CD14-positive monocyte (primary cell): ENCODE measurements at regions not wholly inside any gene's neighbourhood (a gene's known extent, or its start where the extent isn't known, plus 50 kb on each side); places are given as distances from the start of the nearest gene placed in this dataset.

Source experiments
- DNase-seq, 3 donors: peaks; one replicate each; pipeline ENCODE4 v3.0.0-alpha.2; 2011 to 2022
- H2AFZ ChIP-seq: 2 replicates; pipeline ENCODE4 v1.6.0; 2012; ENCODE audit warnings: mild to moderate bottlenecking, low read depth, low read length, inconsistent platforms; ENCODE audit not compliant: insufficient read depth, poor library complexity, severe bottlenecking
- H3K27ac ChIP-seq, 2 donors: 1 replicate in 1 of 2; 2 replicates in 1 of 2; pipeline ENCODE4 v1.5.1; 2012 to 2013; ENCODE audit warnings: low read length in 2 of 2, control low read depth in 1 of 2, inconsistent platforms in 1 of 2, low read depth in 1 of 2, mild to moderate bottlenecking in 1 of 2
- H3K27me3 ChIP-seq, 2 donors: one replicate each; pipeline versions ENCODE4 v1.6.0 to v1.6.1; 2011 to 2013; ENCODE audit warnings: low read length in 2 of 2; ENCODE audit not compliant: control insufficient read depth in 2 of 2, insufficient read depth in 2 of 2
- H3K36me3 ChIP-seq, 2 donors: replicated peaks in 1 of 2; 1 replicate in 1 of 2; 2 replicates in 1 of 2; pipeline versions ENCODE4 v1.5.1 to v1.6.1; 2012 to 2013; ENCODE audit warnings: low read length in 2 of 2, control low read depth in 1 of 2, inconsistent platforms in 1 of 2, mild to moderate bottlenecking in 1 of 2; ENCODE audit not compliant: insufficient read depth in 2 of 2, control insufficient read depth in 1 of 2
- H3K4me1 ChIP-seq, 2 donors: 1 replicate in 1 of 2; 2 replicates in 1 of 2; pipeline versions ENCODE4 v1.5.1 to v1.6.1; 2012 to 2013; ENCODE audit warnings: low read length in 2 of 2, control low read depth in 1 of 2, inconsistent platforms in 1 of 2, mild to moderate bottlenecking in 1 of 2, moderate library complexity in 1 of 2; ENCODE audit not compliant: insufficient read depth in 2 of 2, control insufficient read depth in 1 of 2
- H3K4me2 ChIP-seq: replicated peaks from 2 replicates; pipeline ENCODE3; 2012; ENCODE audit warnings: low read length, moderate library complexity, mild to moderate bottlenecking; ENCODE audit not compliant: poor library complexity, severe bottlenecking; ENCODE audit errors: extremely low read depth
- H3K4me3 ChIP-seq, 3 experiments: fragments of 200-600 bp in 1 of 3; sonication (generic) in 1 of 3; replicated peaks in 1 of 3; 1 replicate in 2 of 3; 2 replicates in 1 of 3; pipeline ENCODE4 v1.5.1; 2011 to 2013; ENCODE audit warnings: low read length in 3 of 3, mild to moderate bottlenecking in 3 of 3, control low read depth in 2 of 3, low read depth in 2 of 3, inconsistent platforms in 1 of 3, moderate library complexity in 1 of 3
- H3K79me2 ChIP-seq: 2 replicates; pipeline ENCODE4 v1.6.0; 2012; ENCODE audit warnings: mild to moderate bottlenecking, control low read depth, inconsistent platforms, low read length, moderate library complexity; ENCODE audit not compliant: insufficient read depth
- H3K9ac ChIP-seq: 2 replicates; pipeline ENCODE4 v1.6.0; 2017; ENCODE audit warnings: low read length, mild to moderate bottlenecking; ENCODE audit not compliant: insufficient read depth, poor library complexity, severe bottlenecking
- H3K9me3 ChIP-seq, 2 donors: replicated peaks in 1 of 2; 1 replicate in 1 of 2; 2 replicates in 1 of 2; pipeline versions ENCODE4 v1.5.1 to v1.6.1; 2012 to 2013; ENCODE audit warnings: low read length in 2 of 2, control low read depth in 1 of 2; ENCODE audit not compliant: control insufficient read depth in 1 of 2, insufficient read depth in 1 of 2
- H4K20me1 ChIP-seq: 2 replicates; pipeline ENCODE4 v1.6.0; 2012; ENCODE audit warnings: mild to moderate bottlenecking, low read length, control low read depth, moderate library complexity; ENCODE audit not compliant: insufficient read depth
- H3K27ac Mint-ChIP-seq, 7 donors: one replicate each; pipeline ENCODE4 v1.8.0; 2020; ENCODE audit warnings: mild to moderate bottlenecking in 7 of 7, mixed read lengths in 7 of 7, moderate library complexity in 6 of 7, inconsistent platforms in 2 of 7
- H3K27me3 Mint-ChIP-seq, 3 donors: one replicate each; pipeline ENCODE4 v1.8.0; 2021 to 2022; ENCODE audit warnings: low read depth in 3 of 3, mild to moderate bottlenecking in 3 of 3, mixed read lengths in 3 of 3, moderate library complexity in 3 of 3, inconsistent platforms in 1 of 3
- H3K36me3 Mint-ChIP-seq, 2 donors: one replicate each; pipeline ENCODE4 v1.8.0; 2020; ENCODE audit warnings: mixed read lengths in 2 of 2, inconsistent platforms in 1 of 2, mild to moderate bottlenecking in 1 of 2
- H3K4me1 Mint-ChIP-seq: one replicate; pipeline ENCODE4 v1.8.0; 2020; ENCODE audit warnings: mild to moderate bottlenecking, mixed read lengths
- H3K4me3 Mint-ChIP-seq, 2 donors: one replicate each; pipeline ENCODE4 v1.8.0; 2020; ENCODE audit warnings: mild to moderate bottlenecking in 2 of 2, mixed read lengths in 2 of 2, moderate library complexity in 1 of 2
- H3K9me3 Mint-ChIP-seq, 7 donors: one replicate each; pipeline ENCODE4 v1.8.0; 2020 to 2022; ENCODE audit warnings: mixed read lengths in 7 of 7, mild to moderate bottlenecking in 6 of 7, moderate library complexity in 6 of 7, inconsistent platforms in 2 of 7
- WGBS: methylation state at CpG from one replicate; pipeline ENCODE4 v1.1.5; 2013; ENCODE audit warnings: missing lambda C conversion rate; ENCODE audit not compliant: insufficient coverage; 5-methylcytosine and 5-hydroxymethylcytosine counted together
- intact Hi-C, 2 donors: fragments of 100-400 bp; cut with micrococcal nuclease; formaldehyde crosslinking; loops; one replicate each; pipeline versions ENCODE4 v1.15.0 to v1.15.1; 2023
- TF ChIP-seq, protein P1 (sequence below): fragments of 200-600 bp; IDR thresholded peaks from one replicate; pipeline ENCODE4 v1.8.0; 2022; ENCODE audit warnings: antibody characterized with exemption, mild to moderate bottlenecking

DNA sequence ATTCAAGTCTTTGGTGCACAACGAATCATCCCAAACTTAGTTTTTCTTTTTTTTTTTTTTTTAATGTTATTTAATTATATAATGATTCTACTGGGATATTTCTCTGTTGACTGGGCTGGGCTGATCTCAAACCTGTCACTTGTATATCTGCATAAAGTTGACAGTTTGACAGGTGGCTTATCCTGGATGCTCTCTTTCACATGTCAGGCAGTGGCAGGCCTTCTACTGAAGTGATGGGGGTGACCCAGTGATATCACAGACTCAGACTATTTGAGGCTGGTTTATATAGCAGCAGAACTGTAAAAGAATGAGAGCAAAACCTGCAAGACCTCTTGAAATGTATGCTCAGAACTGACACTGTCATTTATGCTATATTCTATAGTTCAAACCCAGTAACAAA, 1813.5 kb upstream of the CDH6 start:
- TF ChIP-seq, protein P1, sequence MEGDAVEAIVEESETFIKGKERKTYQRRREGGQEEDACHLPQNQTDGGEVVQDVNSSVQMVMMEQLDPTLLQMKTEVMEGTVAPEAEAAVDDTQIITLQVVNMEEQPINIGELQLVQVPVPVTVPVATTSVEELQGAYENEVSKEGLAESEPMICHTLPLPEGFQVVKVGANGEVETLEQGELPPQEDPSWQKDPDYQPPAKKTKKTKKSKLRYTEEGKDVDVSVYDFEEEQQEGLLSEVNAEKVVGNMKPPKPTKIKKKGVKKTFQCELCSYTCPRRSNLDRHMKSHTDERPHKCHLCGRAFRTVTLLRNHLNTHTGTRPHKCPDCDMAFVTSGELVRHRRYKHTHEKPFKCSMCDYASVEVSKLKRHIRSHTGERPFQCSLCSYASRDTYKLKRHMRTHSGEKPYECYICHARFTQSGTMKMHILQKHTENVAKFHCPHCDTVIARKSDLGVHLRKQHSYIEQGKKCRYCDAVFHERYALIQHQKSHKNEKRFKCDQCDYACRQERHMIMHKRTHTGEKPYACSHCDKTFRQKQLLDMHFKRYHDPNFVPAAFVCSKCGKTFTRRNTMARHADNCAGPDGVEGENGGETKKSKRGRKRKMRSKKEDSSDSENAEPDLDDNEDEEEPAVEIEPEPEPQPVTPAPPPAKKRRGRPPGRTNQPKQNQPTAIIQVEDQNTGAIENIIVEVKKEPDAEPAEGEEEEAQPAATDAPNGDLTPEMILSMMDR, result no peak
- H3K9me3 Mint-ChIP-seq, result peaks cover 0 to 7% (median 6%) of the 10 kb centered on the region in 7 donors
- H4K20me1 ChIP-seq, result no peaks in the 10 kb centered on the region
- H3K27me3 Mint-ChIP-seq, result no peaks in the 10 kb centered on the region
- H3K4me2 ChIP-seq, result no peak overlapping the region
- no peaks in the 10 kb centered on the region for H3K79me2 ChIP-seq
- H3K27ac ChIP-seq, result no peak overlapping the region
- no peaks in the 10 kb centered on the region for H3K36me3 ChIP-seq
- no peaks in the 10 kb centered on the region for H3K4me1 ChIP-seq
- peaks cover 10 to 18% of the 10 kb centered on the region in 2 donors for H3K9me3 ChIP-seq
- no peak overlapping the region for H2AFZ ChIP-seq
- no peaks in the 10 kb centered on the region for H3K27me3 ChIP-seq
- no peak overlapping the region for H3K27ac Mint-ChIP-seq
- H3K4me3 Mint-ChIP-seq, result no peak overlapping the region
- DNase-seq, result no peak
- no peaks in the 10 kb centered on the region for H3K4me1 Mint-ChIP-seq
- no peak overlapping the region for H3K4me3 ChIP-seq
- WGBS, result no CpG with 5 or more reads among the region's 1 CpG
- H3K36me3 Mint-ChIP-seq, result no peaks in the 10 kb centered on the region
- no peak overlapping the region for H3K9ac ChIP-seq
- intact Hi-C loops, result no loop called here

DNA sequence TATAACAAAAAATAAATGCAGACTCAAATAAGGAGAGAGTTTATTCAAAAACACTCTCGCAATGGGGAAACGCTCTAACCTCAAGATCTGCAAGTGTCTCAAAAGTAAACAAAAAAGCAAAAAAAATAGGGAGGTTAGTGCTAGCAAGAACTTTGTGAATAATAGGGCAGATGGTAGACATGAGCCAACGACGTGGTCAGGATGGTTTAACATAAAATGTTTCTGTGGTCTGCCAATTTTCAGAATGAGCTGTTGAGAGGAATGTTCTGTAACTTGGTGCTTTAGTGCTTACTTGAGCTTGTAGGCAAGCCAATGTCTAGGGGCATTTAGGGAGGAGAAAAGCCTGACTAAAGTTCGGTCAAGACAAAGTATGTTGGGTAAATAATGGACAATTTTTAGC, 1813.9 kb upstream of the CDH6 start:
- no peak overlapping the region for H3K27ac ChIP-seq
- Mint-ChIP-seq H3K4me3 (no peak overlapping the region), H3K27ac (no peak overlapping the region), H3K9me3 (peaks cover 0 to 7% (median 6%) of the 10 kb centered on the region in 7 donors), H3K4me1 (no peaks in the 10 kb centered on the region), H3K36me3 (no peaks in the 10 kb centered on the region), H3K27me3 (no peaks in the 10 kb centered on the region)
- no peaks in the 10 kb centered on the region for H3K27me3 ChIP-seq
- H3K4me1 ChIP-seq, result no peaks in the 10 kb centered on the region
- 82% methylated on average over 5 of the region's 5 CpGs for WGBS
- no peak overlapping the region for H3K4me3 ChIP-seq
- no peak overlapping the region for H3K4me2 ChIP-seq
- no peak overlapping the region for H3K9ac ChIP-seq
- no peaks in the 10 kb centered on the region for H3K79me2 ChIP-seq
- H2AFZ ChIP-seq, result no peak overlapping the region
- H3K36me3 ChIP-seq, result no peaks in the 10 kb centered on the region
- H3K9me3 ChIP-seq, result peaks cover 10 to 18% of the 10 kb centered on the region in 2 donors
- TF ChIP-seq, protein P1, result no peak
- intact Hi-C loops, result no loop called here
- no peaks in the 10 kb centered on the region for H4K20me1 ChIP-seq
- no peak for DNase-seq
